K562 (cell line): ENCODE measurements at regions not wholly inside any gene's neighbourhood (a gene's known extent, or its start where the extent isn't known, plus 50 kb on each side); places are given as distances from the start of the nearest gene placed in this dataset.
"Not testable (repeated sequence)": the region's sequence is repeated elsewhere in the genome, so short reads cannot be mapped to it uniquely, and the experiment has no call there.

Source experiments
- ATAC-seq: fragments of 200-7000 bp; cut with Tn5 transposase; 3 replicates; pipeline ENCODE4 v1.9.1; 2020; ENCODE audit warnings: moderate library complexity
- BruUV-seq: library from RNA; stranded (reverse); fragments of 400-500 nt; replicated peaks from 2 replicates; lab custom pipeline; 2021; lab: Mats Ljungman, UMichigan
- CTCF ChIA-PET: fragments of 300-600 bp; formaldehyde crosslinking; extraction: SDS; loops from one replicate; lab custom pipeline; 2021; ENCODE audit warnings: low intra/inter-chr PET ratio; lab: Yijun Ruan, JAX
- POLR2A ChIA-PET: fragments of 300-600, 350-650 bp; sonication (Branson Sonifier 250); formaldehyde crosslinking; extraction: SDS; loops from one replicate; lab custom pipeline; 2021; ENCODE audit warnings: antibody characterized with exemption, inconsistent platforms; lab: Yijun Ruan, JAX
- DNase-seq, 4 experiments: peaks; one replicate each; pipeline versions ENCODE4 v3.0.0 to v3.0.0-alpha.2; 2011 to 2018; ENCODE audit warnings: low spot score in 3 of 4, mixed read lengths in 3 of 4; ENCODE audit errors: extremely low read depth in 1 of 4
- FAIRE-seq: peaks from 2 replicates; lab custom pipeline; 2011; peaks lifted over from hg19 to GRCh38; lab: Jason Lieb, UNC
- H2AFZ ChIP-seq: 2 replicates; pipeline ENCODE4 v1.6.0; 2011; ENCODE audit warnings: low read depth, low read length, control low read depth, inconsistent platforms
- H3K27ac ChIP-seq: fragments of 200-600 bp; 3 replicates; pipeline ENCODE4 v1.8.0; 2011; ENCODE audit warnings: low read depth, mild to moderate bottlenecking, control low read depth, inconsistent platforms, low read length, moderate library complexity, mixed read lengths; ENCODE audit errors: extremely low read depth
- H3K27me3 ChIP-seq, 2 experiments: fragments of 300-600 bp in 1 of 2; 2 replicates in 1 of 2; 3 replicates in 1 of 2; pipeline versions ENCODE4 v1.6.0 to v1.8.0; 2011; ENCODE audit warnings: inconsistent platforms in 2 of 2, low read length in 2 of 2, mild to moderate bottlenecking in 1 of 2, mixed read lengths in 1 of 2, moderate library complexity in 1 of 2; ENCODE audit not compliant: control insufficient read depth in 2 of 2, insufficient read depth in 2 of 2
- H3K36me3 ChIP-seq: fragments of 300-600 bp; 3 replicates; pipeline ENCODE4 v1.8.0; 2011; ENCODE audit warnings: mild to moderate bottlenecking, low read length, inconsistent platforms; ENCODE audit not compliant: control insufficient read depth, insufficient read depth
- H3K4me1 ChIP-seq, 2 experiments: fragments of 200-600 bp in 1 of 2; replicated peaks in 1 of 2; 2 replicates in 1 of 2; 3 replicates in 1 of 2; pipeline versions ENCODE4 v1.5.1 to v1.8.0; 2011; ENCODE audit warnings: inconsistent platforms in 2 of 2, low read length in 2 of 2, mild to moderate bottlenecking in 1 of 2, mixed read lengths in 1 of 2, moderate library complexity in 1 of 2; ENCODE audit not compliant: control insufficient read depth in 2 of 2, insufficient read depth in 2 of 2
- H3K4me2 ChIP-seq: 2 replicates; pipeline ENCODE4 v1.6.1; 2011; ENCODE audit warnings: low read length, control low read depth, inconsistent platforms, mixed read lengths; ENCODE audit not compliant: insufficient read depth
- H3K4me3 ChIP-seq: fragments of 200-600 bp; sonication (generic), shearing (Covaris generic); 2 replicates; pipeline ENCODE4 v1.5.1; 2016; ENCODE audit warnings: control low read depth, inconsistent platforms
- H3K79me2 ChIP-seq: fragments of 200-600 bp; 3 replicates; pipeline ENCODE4 v1.8.0; 2011; ENCODE audit warnings: low read length, inconsistent platforms; ENCODE audit not compliant: control insufficient read depth, insufficient read depth
- H3K9ac ChIP-seq, 2 experiments: 2 replicates each; pipeline versions ENCODE4 v1.6.0 to v1.6.1; 2011; ENCODE audit warnings: low read depth in 2 of 2, low read length in 2 of 2, control low read depth in 1 of 2, inconsistent platforms in 1 of 2, mild to moderate bottlenecking in 1 of 2, mixed read lengths in 1 of 2; ENCODE audit not compliant: insufficient read depth in 1 of 2
- H3K9me1 ChIP-seq: one replicate; pipeline ENCODE4 v1.6.0; 2011; ENCODE audit warnings: inconsistent platforms, mild to moderate bottlenecking, low read length, moderate library complexity; ENCODE audit not compliant: control insufficient read depth, insufficient read depth
- H3K9me3 ChIP-seq: replicated peaks from 2 replicates; pipeline ENCODE4 v1.5.1; 2011; ENCODE audit warnings: low read depth, low read length, inconsistent platforms; ENCODE audit not compliant: control insufficient read depth, insufficient read depth
- H4K20me1 ChIP-seq: replicated peaks from 2 replicates; pipeline ENCODE4 v1.6.1; 2011; ENCODE audit warnings: low read length, inconsistent platforms, mixed read lengths; ENCODE audit not compliant: control insufficient read depth, insufficient read depth
- SMAD3 ChIP-seq: fragments of 450-650 bp; formaldehyde crosslinking; conservative IDR thresholded peaks from 2 replicates; pipeline ENCODE4 v1.4.0; 2020; ENCODE audit warnings: mild to moderate bottlenecking
- ZNF644 ChIP-seq: fragments of 200-800 bp; sonication (Bioruptor generic); IDR thresholded peaks from 2 replicates; pipeline ENCODE4 v1.6.1; 2016; ENCODE audit warnings: low read depth, missing genetic modification characterization, missing compliant biosample characterization
- WGBS: fragments of 100-300 bp; shearing (Covaris generic); methylation state at CpG from one replicate; pipeline ENCODE4 v1.1.6; 2016; ENCODE audit warnings: low coverage, mixed read lengths; ENCODE audit not compliant: insufficient coverage; ENCODE audit errors: missing lambda C conversion rate; 5-methylcytosine and 5-hydroxymethylcytosine counted together
- in situ Hi-C: fragments of 300-500 bp; cut with MboI; formaldehyde crosslinking; loops from 4 replicates; pipeline ENCODE4 v1.15.0; 2018; ENCODE audit warnings: inconsistent platforms, mixed read lengths
- intact Hi-C: fragments of 100-400 bp; cut with micrococcal nuclease; formaldehyde crosslinking; loops from 2 replicates; pipeline ENCODE4 v1.14.2; 2022
- TF ChIP-seq, protein P1 (sequence below), 2 experiments: fragments of 450-650 bp in 1 of 2; sonication (generic) in 1 of 2; formaldehyde crosslinking in 1 of 2; IDR thresholded peaks in 1 of 2; conservative IDR thresholded peaks in 1 of 2; 2 replicates each; pipeline versions ENCODE4 v1.6.1 to v1.8.1; 2016 to 2023; ENCODE audit warnings: mild to moderate bottlenecking in 2 of 2, moderate library complexity in 2 of 2, inconsistent platforms in 1 of 2, missing genetic modification reagents in 1 of 2

- no peak for FAIRE-seq
Measured at GRCh38 chr2:236380051-236380612, 115.9 kb upstream of the ASB18 start.

GRCh38 chr2:236381253-236381652 lies 117.0 kb upstream of the ASB18 start:
- in situ Hi-C loops, H3K9me3 ChIP-seq, H3K9me1 ChIP-seq, ATAC-seq, H3K9ac ChIP-seq, CTCF ChIA-PET, intact Hi-C loops, H4K20me1 ChIP-seq, H3K79me2 ChIP-seq, H3K27me3 ChIP-seq, H3K36me3 ChIP-seq, H2AFZ ChIP-seq, BruUV-seq, H3K27ac ChIP-seq, H3K4me3 ChIP-seq, H3K4me1 ChIP-seq, POLR2A ChIA-PET, DNase-seq, H3K4me2 ChIP-seq, FAIRE-seq: not testable (repeated sequence)
- WGBS, result 0% methylated on average over 6 of the region's 6 CpGs

More at GRCh38 chr2:236380051-236380612, 115.9 kb upstream of the ASB18 start:
- DNase-seq, result no peak
- ATAC-seq, result no peak
- in situ Hi-C loops, result no loop called here
- H4K20me1 ChIP-seq, result no peaks in the 10 kb centered on the region
- no peaks in the 10 kb centered on the region for H3K9me3 ChIP-seq
- no peak overlapping the region for H3K27ac ChIP-seq
- intact Hi-C loops, result no loop called here
- no peaks in the 10 kb centered on the region for H3K4me1 ChIP-seq
- H3K36me3 ChIP-seq, result no peaks in the 10 kb centered on the region
- TF ChIP-seq, protein P1, sequence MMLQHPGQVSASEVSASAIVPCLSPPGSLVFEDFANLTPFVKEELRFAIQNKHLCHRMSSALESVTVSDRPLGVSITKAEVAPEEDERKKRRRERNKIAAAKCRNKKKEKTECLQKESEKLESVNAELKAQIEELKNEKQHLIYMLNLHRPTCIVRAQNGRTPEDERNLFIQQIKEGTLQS (IDR thresholded peaks at IDR 0.05), result no peak
- TF ChIP-seq, protein P1 (CRISPR knock-in tag; conservative IDR thresholded peaks at IDR 0.05), result no peak
- TF ChIP-seq ZNF644, result no peak
- no peak for TF ChIP-seq SMAD3 (CRISPR knock-in tag)
- BruUV-seq, result no TSS peak
- H2AFZ ChIP-seq, result no peak overlapping the region
- H3K4me2 ChIP-seq, result no peak overlapping the region
- POLR2A ChIA-PET, result interaction anchor here (0.6 to 1.0 kb wide), 2 partner anchors 14 to 197 kb away, joined by 3 read pairs; no protein-coding TSS in a partner anchor
- CTCF ChIA-PET, result no interaction called here
- no peaks in the 10 kb centered on the region for H3K9me1 ChIP-seq
- no peak overlapping the region for H3K4me3 ChIP-seq
- no peaks in the 10 kb centered on the region; a peak in 1 of 5 replicates for H3K27me3 ChIP-seq
- no peak overlapping the region for H3K9ac ChIP-seq
- WGBS, result 0% methylated on average over 12 of the region's 16 CpGs
- H3K79me2 ChIP-seq, result no peaks in the 10 kb centered on the region
